Smooth muscle cell (in vitro differentiated cells): ENCODE measurements at regions not wholly inside any gene's neighbourhood (a gene's known extent, or its start where the extent isn't known, plus 50 kb on each side); places are given as distances from the start of the nearest gene placed in this dataset.

Experiments used
- DNase-seq: peaks from one replicate; lab custom pipeline; 2025; ENCODE audit not compliant: unreplicated experiment; lab: John Stamatoyannopoulos, UW
- H2AFZ ChIP-seq: fragments of 200-600 bp; sonication (generic); 2 replicates; pipeline ENCODE4 v1.6.0; 2016; ENCODE audit warnings: antibody characterized with exemption, low read depth, mild to moderate bottlenecking
- H3F3A ChIP-seq: fragments of 200-600 bp; sonication (generic); 2 replicates; pipeline ENCODE4 v1.6.0; 2017; ENCODE audit warnings: antibody characterized with exemption, low read depth
- H3K27ac ChIP-seq: fragments of 200-600 bp; sonication (generic); 2 replicates; pipeline ENCODE4 v1.5.1; 2016; ENCODE audit warnings: low read depth, mild to moderate bottlenecking
- H3K27me3 ChIP-seq: fragments of 200-600 bp; sonication (generic); 2 replicates; pipeline ENCODE4 v1.6.1; 2016; ENCODE audit warnings: low read depth, mild to moderate bottlenecking
- H3K36me3 ChIP-seq: fragments of 200-600 bp; sonication (generic); 2 replicates; pipeline ENCODE4 v1.5.1; 2016; ENCODE audit warnings: low read depth
- H3K4me1 ChIP-seq: fragments of 200-600 bp; sonication (generic); 2 replicates; pipeline ENCODE4 v1.5.1; 2016; ENCODE audit warnings: low read depth
- H3K4me2 ChIP-seq: fragments of 200-600 bp; sonication (generic); 2 replicates; pipeline ENCODE4 v1.6.0; 2016; ENCODE audit warnings: mild to moderate bottlenecking
- H3K4me3 ChIP-seq: fragments of 200-600 bp; sonication (generic); 2 replicates; pipeline ENCODE4 v1.5.1; 2016; ENCODE audit warnings: mild to moderate bottlenecking
- H3K79me2 ChIP-seq: fragments of 200-600 bp; sonication (generic); 2 replicates; pipeline ENCODE4 v1.6.0; 2016; ENCODE audit warnings: low read depth, mild to moderate bottlenecking
- H3K9ac ChIP-seq: fragments of 200-600 bp; sonication (generic); 2 replicates; pipeline ENCODE4 v1.6.0; 2016; ENCODE audit warnings: low read depth
- H3K9me3 ChIP-seq: fragments of 200-600 bp; sonication (generic); replicated peaks from 2 replicates; pipeline ENCODE4 v1.5.1; 2016; ENCODE audit warnings: low read depth
- H4K20me1 ChIP-seq: fragments of 200-600 bp; sonication (generic); 2 replicates; pipeline ENCODE4 v1.6.0; 2016; ENCODE audit warnings: low read depth
- WGBS: methylation state at CpG from one replicate; pipeline ENCODE4 v1.1.7; 2016; ENCODE audit warnings: low lambda C conversion rate; 5-methylcytosine and 5-hydroxymethylcytosine counted together
- TF ChIP-seq, protein P1 (sequence below): fragments of 200-600 bp; sonication (generic); IDR thresholded peaks from 2 replicates; pipeline ENCODE4 v1.5.1; 2017; ENCODE audit warnings: borderline replicate concordance, mild to moderate bottlenecking, antibody characterized with exemption; ENCODE audit not compliant: insufficient read depth, poor library complexity, severe bottlenecking

DNA sequence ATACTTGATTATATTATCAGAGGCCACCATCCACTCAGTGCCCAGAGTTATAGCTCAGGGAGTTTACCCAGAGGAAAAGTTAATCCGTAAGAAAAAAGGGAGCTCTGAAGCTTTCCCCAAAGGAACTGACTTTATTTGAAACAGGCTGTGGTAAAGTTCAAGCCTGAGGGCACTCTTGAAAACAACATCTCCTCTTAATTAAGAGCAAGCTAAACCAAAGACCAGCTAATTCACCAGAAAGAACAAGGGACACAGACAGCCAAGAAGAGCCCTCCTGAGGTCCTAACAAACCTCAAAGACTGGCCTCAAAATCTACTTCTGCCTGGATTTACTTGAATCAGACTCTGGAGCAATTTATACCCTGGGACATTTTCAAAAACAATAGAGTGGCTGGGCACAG is 159.6 kb upstream of the CHST15 start:
- H3K27ac ChIP-seq: no peak overlapping the region
- 32% methylated on average over 1 of the region's 1 CpG for WGBS
- TF ChIP-seq, protein P1, sequence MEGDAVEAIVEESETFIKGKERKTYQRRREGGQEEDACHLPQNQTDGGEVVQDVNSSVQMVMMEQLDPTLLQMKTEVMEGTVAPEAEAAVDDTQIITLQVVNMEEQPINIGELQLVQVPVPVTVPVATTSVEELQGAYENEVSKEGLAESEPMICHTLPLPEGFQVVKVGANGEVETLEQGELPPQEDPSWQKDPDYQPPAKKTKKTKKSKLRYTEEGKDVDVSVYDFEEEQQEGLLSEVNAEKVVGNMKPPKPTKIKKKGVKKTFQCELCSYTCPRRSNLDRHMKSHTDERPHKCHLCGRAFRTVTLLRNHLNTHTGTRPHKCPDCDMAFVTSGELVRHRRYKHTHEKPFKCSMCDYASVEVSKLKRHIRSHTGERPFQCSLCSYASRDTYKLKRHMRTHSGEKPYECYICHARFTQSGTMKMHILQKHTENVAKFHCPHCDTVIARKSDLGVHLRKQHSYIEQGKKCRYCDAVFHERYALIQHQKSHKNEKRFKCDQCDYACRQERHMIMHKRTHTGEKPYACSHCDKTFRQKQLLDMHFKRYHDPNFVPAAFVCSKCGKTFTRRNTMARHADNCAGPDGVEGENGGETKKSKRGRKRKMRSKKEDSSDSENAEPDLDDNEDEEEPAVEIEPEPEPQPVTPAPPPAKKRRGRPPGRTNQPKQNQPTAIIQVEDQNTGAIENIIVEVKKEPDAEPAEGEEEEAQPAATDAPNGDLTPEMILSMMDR: no peak

DNA sequence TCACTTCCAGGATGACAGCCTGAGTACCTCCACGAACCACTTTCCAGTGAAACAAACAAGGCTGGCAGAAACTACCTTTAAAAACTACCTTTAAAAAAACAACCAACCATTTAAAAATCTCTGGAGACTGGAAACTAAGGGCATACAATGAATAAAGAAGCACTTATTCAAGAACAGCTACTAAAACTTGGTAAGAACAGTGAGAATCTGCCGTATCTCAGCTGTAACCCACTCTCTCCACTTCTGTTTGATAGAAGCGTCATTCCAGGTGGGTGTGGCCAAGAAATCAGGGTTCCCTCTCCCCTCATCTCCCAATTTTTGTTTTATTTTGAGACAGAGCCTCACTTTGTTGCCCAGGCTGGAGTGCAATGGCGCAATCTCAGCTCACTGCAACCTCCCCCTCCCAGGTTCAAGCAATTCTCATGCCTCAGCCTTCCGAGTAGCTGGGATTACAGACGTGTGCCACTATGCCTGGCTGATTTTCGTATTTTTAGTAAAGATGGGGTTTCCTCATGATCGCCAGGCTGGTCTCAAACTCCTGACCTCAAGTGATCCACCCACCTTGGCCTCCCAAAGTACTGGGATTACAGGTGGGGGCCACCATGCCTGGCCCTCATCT is 158.8 kb upstream of the CHST15 start:
- Histone ChIP-seq H3F3A (no peaks in the 10 kb centered on the region), H3K4me1 (no peaks in the 10 kb centered on the region), H4K20me1 (no peaks in the 10 kb centered on the region), H3K27ac (no peak overlapping the region), H3K9me3 (no peaks in the 10 kb centered on the region), H3K27me3 (peaks cover 8% of the 10 kb centered on the region), H3K36me3 (no peaks in the 10 kb centered on the region), H3K9ac (no peak overlapping the region), H2AFZ (no peak overlapping the region), H3K4me2 (no peak overlapping the region), H3K79me2 (no peaks in the 10 kb centered on the region), H3K4me3 (no peak overlapping the region)
- TF ChIP-seq, protein P1: no peak
- WGBS: 92% methylated on average over 8 of the region's 8 CpGs
- no peak for DNase-seq

More for the DNA sequence above, 159.6 kb upstream of the CHST15 start:
- no peak overlapping the region for H3K4me3 ChIP-seq
- H3K27me3 ChIP-seq: peaks cover 8% of the 10 kb centered on the region
- no peaks in the 10 kb centered on the region for H3K79me2 ChIP-seq
- no peak overlapping the region for H3K4me2 ChIP-seq
- H3F3A ChIP-seq: no peaks in the 10 kb centered on the region
- DNase-seq: no peak
- no peak overlapping the region for H2AFZ ChIP-seq
- no peaks in the 10 kb centered on the region for H4K20me1 ChIP-seq
- no peaks in the 10 kb centered on the region for H3K9me3 ChIP-seq
- no peaks in the 10 kb centered on the region for H3K4me1 ChIP-seq
- H3K9ac ChIP-seq: no peak overlapping the region
- no peaks in the 10 kb centered on the region for H3K36me3 ChIP-seq

DNA sequence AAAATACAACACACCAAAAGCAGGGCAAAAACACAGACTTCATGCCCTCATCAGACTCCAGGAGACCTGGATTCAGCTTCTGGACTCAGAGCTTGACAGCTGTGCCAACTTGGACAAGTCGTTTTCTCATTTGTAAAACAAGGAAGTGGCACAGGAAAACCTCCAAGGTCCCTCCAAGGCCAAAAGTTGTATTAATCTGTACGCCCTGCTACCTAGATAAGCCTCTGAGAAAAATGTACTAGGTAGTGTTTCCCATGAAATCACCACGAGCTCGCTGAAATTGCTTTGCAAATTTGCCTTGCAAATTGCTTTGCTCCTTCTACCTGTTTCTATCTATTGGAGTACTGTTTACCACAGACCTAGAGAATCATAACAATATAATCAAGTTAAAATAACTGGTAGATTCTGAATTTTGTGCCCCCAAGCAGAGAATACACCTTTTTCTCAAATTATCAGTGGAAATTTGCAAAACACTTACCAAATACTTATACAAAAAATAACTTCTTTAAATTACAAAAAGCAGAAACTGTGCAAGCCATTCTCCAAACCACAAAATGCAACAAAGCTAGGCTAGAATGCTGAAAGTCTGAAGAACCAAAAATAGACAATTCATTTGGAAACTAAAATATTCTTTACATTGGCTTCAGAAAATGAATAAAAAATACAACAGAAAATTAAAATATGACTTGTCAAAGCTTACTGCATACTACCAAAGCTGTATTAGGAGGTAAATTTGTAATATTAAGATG is 158.1 kb upstream of the CHST15 start:
- no peak for DNase-seq
- Histone ChIP-seq H3K79me2 (no peaks in the 10 kb centered on the region), H3K4me1 (no peaks in the 10 kb centered on the region), H3K36me3 (no peaks in the 10 kb centered on the region), H3K27ac (no peak overlapping the region), H3K9me3 (no peaks in the 10 kb centered on the region), H2AFZ (no peak overlapping the region), H4K20me1 (no peaks in the 10 kb centered on the region), H3K4me3 (no peak overlapping the region), H3K4me2 (no peak overlapping the region), H3F3A (no peaks in the 10 kb centered on the region), H3K27me3 (peaks cover 8% of the 10 kb centered on the region), H3K9ac (no peak overlapping the region)
- WGBS: 77% methylated on average over 4 of the region's 4 CpGs
- TF ChIP-seq, protein P1: no peak
